Hepatocyte (in vitro differentiated cells): ENCODE measurements at regions not wholly inside any gene's neighbourhood (a gene's known extent, or its start where the extent isn't known, plus 50 kb on each side); places are given as distances from the start of the nearest gene placed in this dataset.

Source experiments
- CTCF ChIP-seq: fragments of 200-600 bp; sonication (generic); IDR thresholded peaks from 2 replicates; pipeline ENCODE4 v1.5.1; 2016; ENCODE audit warnings: antibody characterized with exemption, mild to moderate bottlenecking; ENCODE audit not compliant: poor library complexity
- EZH2 ChIP-seq: fragments of 200-600 bp; sonication (generic); IDR thresholded peaks from 2 replicates; pipeline ENCODE4 v1.6.1; 2016; ENCODE audit warnings: antibody characterized with exemption, mild to moderate bottlenecking, borderline replicate concordance

GRCh38 chr15:39451871-39452270, 129.0 kb upstream of the THBS1 start:
- TF ChIP-seq CTCF (no peak), EZH2 (no peak)
